GM12878 (cell line): ENCODE measurements at regions not wholly inside any gene's neighbourhood (a gene's known extent, or its start where the extent isn't known, plus 50 kb on each side); places are given as distances from the start of the nearest gene placed in this dataset.

Experiments
- BACH1 ChIP-seq: fragments of 450-650 bp; IDR thresholded peaks from 2 replicates; pipeline ENCODE4 v1.6.1; 2017; ENCODE audit warnings: mild to moderate bottlenecking, borderline replicate concordance
- BMI1 ChIP-seq: fragments of 450-650 bp; IDR thresholded peaks from 2 replicates; pipeline ENCODE4 v1.6.1; 2016; ENCODE audit warnings: mild to moderate bottlenecking, moderate library complexity, borderline replicate concordance
- BRCA1 ChIP-seq: IDR thresholded peaks from 2 replicates; pipeline ENCODE4 v1.6.1; 2011; ENCODE audit warnings: low read depth, low read length, improper control_type of control experiment
- CBFB ChIP-seq: IDR thresholded peaks from 2 replicates; pipeline ENCODE4 v1.6.1; 2016; ENCODE audit warnings: antibody characterized with exemption, low read depth
- EZH2 ChIP-seq: IDR thresholded peaks from 2 replicates; pipeline ENCODE4 v1.6.1; 2012; ENCODE audit warnings: low read depth, mild to moderate bottlenecking, control low read depth, inconsistent platforms, low read length, borderline replicate concordance; ENCODE audit not compliant: control insufficient read depth
- IKZF1 ChIP-seq: fragments of 450-650 bp; conservative IDR thresholded peaks from 2 replicates; pipeline ENCODE4 v1.6.1; 2017; ENCODE audit warnings: antibody characterized with exemption, mild to moderate bottlenecking
- JUNB ChIP-seq: IDR thresholded peaks from 2 replicates; pipeline ENCODE4 v1.6.1; 2016; ENCODE audit warnings: antibody characterized with exemption, mild to moderate bottlenecking
- KAT2A ChIP-seq: conservative IDR thresholded peaks from 2 replicates; pipeline ENCODE4 v1.6.1; 2011; ENCODE audit warnings: low read depth, low read length; ENCODE audit not compliant: control insufficient read depth
- LARP7 ChIP-seq: fragments of 450-650 bp; IDR thresholded peaks from 2 replicates; pipeline ENCODE4 v1.6.1; 2017; ENCODE audit warnings: mild to moderate bottlenecking
- MTA2 ChIP-seq: fragments of 450-650 bp; IDR thresholded peaks from 2 replicates; pipeline ENCODE4 v1.6.1; 2016; ENCODE audit warnings: low read depth, mild to moderate bottlenecking, moderate library complexity
- MTA3 ChIP-seq: IDR thresholded peaks from 2 replicates; pipeline ENCODE4 v1.6.1; 2012; ENCODE audit warnings: low read length, inconsistent platforms, borderline replicate concordance
- NR2C1 ChIP-seq: fragments of 450-650 bp; IDR thresholded peaks from 2 replicates; pipeline ENCODE4 v1.6.1; 2017; ENCODE audit warnings: antibody characterized with exemption, mild to moderate bottlenecking, moderate library complexity
- RFX5 ChIP-seq: IDR thresholded peaks from 2 replicates; pipeline ENCODE4 v1.6.1; 2011; ENCODE audit warnings: low read depth, low read length, improper control_type of control experiment
- SIX5 ChIP-seq: IDR thresholded peaks from 2 replicates; pipeline ENCODE4 v1.6.1; 2011; ENCODE audit warnings: mild to moderate bottlenecking, low read depth, low read length, moderate library complexity; ENCODE audit not compliant: severe bottlenecking
- SMC3 ChIP-seq: IDR thresholded peaks from 2 replicates; pipeline ENCODE4 v1.6.1; 2011; ENCODE audit warnings: low read length, improper control_type of control experiment, borderline replicate concordance
- TCF3 ChIP-seq: IDR thresholded peaks from 2 replicates; pipeline ENCODE4 v1.6.1; 2012; ENCODE audit warnings: low read depth, mild to moderate bottlenecking, low read length, borderline replicate concordance; ENCODE audit not compliant: insufficient read depth
- USF2 ChIP-seq: IDR thresholded peaks from 2 replicates; pipeline ENCODE4 v1.6.1; 2011; ENCODE audit warnings: low read depth, low read length, improper control_type of control experiment, borderline replicate concordance
- ZNF592 ChIP-seq: fragments of 450-650 bp; IDR thresholded peaks from 2 replicates; pipeline ENCODE4 v1.6.1; 2017; ENCODE audit warnings: mild to moderate bottlenecking, moderate library complexity
- TF ChIP-seq, protein P1 (sequence below): fragments of 450-650 bp; formaldehyde crosslinking; IDR thresholded peaks from 2 replicates; pipeline ENCODE4 v1.5.0; 2022; ENCODE audit warnings: mild to moderate bottlenecking, missing genetic modification characterization
- TF ChIP-seq, protein P2 (sequence below): fragments of 450-650 bp; IDR thresholded peaks from 2 replicates; pipeline ENCODE4 v1.6.1; 2018; ENCODE audit warnings: borderline replicate concordance, mild to moderate bottlenecking; ENCODE audit not compliant: partially characterized antibody

GRCh38 chr1:59013276-59013927, 229.6 kb upstream of the JUN start (continued):
- TF ChIP-seq USF2 (no peak), IKZF1 (peak; percentile 98), LARP7 (no peak), MTA3 (0 out of 2 replicates have a peak, but pooled peaks have one; percentile 78), JUNB (peak; percentile 54), TCF3 (no peak), BMI1 (no peak), BACH1 (peak; percentile 28; the same call in 1 of the 2 replicates), ZNF592 (no peak), RFX5 (no peak), MTA2 (peak; percentile 46; the same call in 1 of the 2 replicates), CBFB (0 out of 2 replicates have a peak, but pooled peaks have one; percentile 30), SIX5 (no peak), KAT2A (no peak), EZH2 (no peak), BRCA1 (no peak), SMC3 (no peak), NR2C1 (no peak)
- TF ChIP-seq, protein P1, sequence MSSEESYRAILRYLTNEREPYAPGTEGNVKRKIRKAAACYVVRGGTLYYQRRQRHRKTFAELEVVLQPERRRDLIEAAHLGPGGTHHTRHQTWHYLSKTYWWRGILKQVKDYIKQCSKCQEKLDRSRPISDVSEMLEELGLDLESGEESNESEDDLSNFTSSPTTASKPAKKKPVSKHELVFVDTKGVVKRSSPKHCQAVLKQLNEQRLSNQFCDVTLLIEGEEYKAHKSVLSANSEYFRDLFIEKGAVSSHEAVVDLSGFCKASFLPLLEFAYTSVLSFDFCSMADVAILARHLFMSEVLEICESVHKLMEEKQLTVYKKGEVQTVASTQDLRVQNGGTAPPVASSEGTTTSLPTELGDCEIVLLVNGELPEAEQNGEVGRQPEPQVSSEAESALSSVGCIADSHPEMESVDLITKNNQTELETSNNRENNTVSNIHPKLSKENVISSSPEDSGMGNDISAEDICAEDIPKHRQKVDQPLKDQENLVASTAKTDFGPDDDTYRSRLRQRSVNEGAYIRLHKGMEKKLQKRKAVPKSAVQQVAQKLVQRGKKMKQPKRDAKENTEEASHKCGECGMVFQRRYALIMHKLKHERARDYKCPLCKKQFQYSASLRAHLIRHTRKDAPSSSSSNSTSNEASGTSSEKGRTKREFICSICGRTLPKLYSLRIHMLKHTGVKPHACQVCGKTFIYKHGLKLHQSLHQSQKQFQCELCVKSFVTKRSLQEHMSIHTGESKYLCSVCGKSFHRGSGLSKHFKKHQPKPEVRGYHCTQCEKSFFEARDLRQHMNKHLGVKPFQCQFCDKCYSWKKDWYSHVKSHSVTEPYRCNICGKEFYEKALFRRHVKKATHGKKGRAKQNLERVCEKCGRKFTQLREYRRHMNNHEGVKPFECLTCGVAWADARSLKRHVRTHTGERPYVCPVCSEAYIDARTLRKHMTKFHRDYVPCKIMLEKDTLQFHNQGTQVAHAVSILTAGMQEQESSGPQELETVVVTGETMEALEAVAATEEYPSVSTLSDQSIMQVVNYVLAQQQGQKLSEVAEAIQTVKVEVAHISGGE (CRISPR knock-in tag) = no peak
- TF ChIP-seq, protein P2, sequence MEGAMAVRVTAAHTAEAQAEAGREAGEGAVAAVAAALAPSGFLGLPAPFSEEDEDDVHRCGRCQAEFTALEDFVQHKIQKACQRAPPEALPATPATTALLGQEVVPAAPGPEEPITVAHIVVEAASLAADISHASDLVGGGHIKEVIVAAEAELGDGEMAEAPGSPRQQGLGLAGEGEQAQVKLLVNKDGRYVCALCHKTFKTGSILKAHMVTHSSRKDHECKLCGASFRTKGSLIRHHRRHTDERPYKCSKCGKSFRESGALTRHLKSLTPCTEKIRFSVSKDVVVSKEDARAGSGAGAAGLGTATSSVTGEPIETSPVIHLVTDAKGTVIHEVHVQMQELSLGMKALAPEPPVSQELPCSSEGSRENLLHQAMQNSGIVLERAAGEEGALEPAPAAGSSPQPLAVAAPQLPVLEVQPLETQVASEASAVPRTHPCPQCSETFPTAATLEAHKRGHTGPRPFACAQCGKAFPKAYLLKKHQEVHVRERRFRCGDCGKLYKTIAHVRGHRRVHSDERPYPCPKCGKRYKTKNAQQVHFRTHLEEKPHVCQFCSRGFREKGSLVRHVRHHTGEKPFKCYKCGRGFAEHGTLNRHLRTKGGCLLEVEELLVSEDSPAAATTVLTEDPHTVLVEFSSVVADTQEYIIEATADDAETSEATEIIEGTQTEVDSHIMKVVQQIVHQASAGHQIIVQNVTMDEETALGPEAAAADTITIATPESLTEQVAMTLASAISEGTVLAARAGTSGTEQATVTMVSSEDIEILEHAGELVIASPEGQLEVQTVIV = no peak
